Choroid plexus epithelial cell (primary cell): ENCODE measurements at regions not wholly inside any gene's neighbourhood (a gene's known extent, or its start where the extent isn't known, plus 50 kb on each side); places are given as distances from the start of the nearest gene placed in this dataset.

Experiments used
- DNase-seq: peaks from one replicate; pipeline ENCODE4 v3.0.0-alpha.2; 2010; ENCODE audit warnings: low read depth
- H3K4me3 ChIP-seq: 2 replicates; pipeline ENCODE4 v1.5.1; 2011; ENCODE audit warnings: low read depth, mild to moderate bottlenecking, control low read depth, low read length, moderate library complexity
- TF ChIP-seq, protein P1 (sequence below): conservative IDR thresholded peaks from 2 replicates; pipeline ENCODE4 v1.5.1; 2011; ENCODE audit warnings: low read depth, mild to moderate bottlenecking, control low read depth, inconsistent platforms, low read length, moderate library complexity

DNA sequence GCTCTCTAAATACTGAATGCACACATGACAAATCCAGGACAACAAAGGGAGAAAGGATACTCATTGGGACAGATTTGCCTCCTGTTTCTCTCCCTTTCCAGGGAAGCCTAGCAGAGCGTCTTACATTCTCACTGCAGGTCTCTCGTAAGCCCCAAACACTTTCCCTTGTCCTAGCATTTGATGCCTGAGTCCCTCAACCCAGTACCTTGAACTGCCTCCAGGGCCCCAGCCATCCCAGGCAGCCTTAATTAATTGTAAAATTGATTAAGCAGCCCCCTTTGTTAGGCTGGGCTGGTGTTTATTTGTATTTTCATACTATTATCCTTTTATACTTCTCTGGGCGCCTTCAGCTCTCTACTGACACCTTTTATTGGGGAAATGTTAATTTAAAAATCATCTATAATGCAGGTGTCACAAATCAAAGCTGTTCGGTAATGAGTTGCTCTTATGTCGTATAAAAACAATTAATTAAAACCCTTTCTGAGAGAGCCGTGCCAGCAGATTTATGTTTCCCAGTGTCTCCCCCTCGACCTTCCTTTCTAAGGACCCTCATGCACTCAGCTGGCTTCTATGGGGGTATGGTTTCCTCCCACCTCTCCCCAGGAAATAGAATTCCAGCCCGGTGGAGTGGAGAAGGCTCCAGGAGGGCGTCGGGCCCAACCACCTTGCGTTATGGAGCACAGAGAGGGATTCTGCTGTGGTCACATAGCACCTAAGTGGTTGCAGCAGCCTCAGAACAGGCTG lies 243.8 kb downstream of the RPS24 start:
- no peak overlapping the region for H3K4me3 ChIP-seq
- TF ChIP-seq, protein P1, sequence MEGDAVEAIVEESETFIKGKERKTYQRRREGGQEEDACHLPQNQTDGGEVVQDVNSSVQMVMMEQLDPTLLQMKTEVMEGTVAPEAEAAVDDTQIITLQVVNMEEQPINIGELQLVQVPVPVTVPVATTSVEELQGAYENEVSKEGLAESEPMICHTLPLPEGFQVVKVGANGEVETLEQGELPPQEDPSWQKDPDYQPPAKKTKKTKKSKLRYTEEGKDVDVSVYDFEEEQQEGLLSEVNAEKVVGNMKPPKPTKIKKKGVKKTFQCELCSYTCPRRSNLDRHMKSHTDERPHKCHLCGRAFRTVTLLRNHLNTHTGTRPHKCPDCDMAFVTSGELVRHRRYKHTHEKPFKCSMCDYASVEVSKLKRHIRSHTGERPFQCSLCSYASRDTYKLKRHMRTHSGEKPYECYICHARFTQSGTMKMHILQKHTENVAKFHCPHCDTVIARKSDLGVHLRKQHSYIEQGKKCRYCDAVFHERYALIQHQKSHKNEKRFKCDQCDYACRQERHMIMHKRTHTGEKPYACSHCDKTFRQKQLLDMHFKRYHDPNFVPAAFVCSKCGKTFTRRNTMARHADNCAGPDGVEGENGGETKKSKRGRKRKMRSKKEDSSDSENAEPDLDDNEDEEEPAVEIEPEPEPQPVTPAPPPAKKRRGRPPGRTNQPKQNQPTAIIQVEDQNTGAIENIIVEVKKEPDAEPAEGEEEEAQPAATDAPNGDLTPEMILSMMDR: no peak
- no peak for DNase-seq

DNA sequence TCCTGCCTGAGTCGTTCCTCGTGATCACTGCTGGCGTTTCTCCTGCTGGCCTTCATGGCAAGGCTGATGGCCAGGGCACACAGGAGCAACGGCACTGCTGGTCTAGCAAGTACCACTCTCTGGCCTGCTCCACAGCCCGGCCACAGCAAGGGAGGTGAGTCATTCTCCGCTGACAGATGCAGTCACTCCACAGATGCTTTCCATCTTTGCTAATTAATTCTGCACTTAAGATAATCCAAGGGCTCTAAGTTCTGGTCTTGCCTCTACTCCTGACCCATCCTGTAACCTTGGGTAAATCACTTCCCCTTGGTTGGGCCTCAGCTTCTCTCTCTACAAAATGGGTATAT lies 244.4 kb downstream of the RPS24 start:
- H3K4me3 ChIP-seq: no peak overlapping the region
- TF ChIP-seq, protein P1: no peak
- DNase-seq: no peak

DNA sequence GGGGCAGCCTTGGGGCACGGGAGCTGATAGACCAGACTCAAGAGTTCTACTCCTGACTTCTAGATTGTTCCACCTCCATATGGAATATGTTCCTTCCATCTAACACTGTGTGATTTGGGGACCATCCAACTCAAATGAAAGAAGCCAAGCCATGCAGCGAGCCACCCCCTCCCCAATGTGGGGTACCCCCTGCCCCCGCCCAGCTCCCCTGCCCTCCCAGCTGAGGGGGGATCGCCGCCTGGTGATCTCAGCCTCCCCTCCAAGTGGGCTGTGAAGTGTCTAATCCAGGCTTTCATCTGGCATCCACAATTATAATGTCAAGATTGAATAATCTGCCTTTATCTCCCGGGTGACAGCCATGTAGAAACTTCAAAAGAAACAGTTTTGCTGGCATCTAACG lies 246.1 kb downstream of the RPS24 start:
- H3K4me3 ChIP-seq: no peak overlapping the region
- TF ChIP-seq, protein P1: no peak

DNA sequence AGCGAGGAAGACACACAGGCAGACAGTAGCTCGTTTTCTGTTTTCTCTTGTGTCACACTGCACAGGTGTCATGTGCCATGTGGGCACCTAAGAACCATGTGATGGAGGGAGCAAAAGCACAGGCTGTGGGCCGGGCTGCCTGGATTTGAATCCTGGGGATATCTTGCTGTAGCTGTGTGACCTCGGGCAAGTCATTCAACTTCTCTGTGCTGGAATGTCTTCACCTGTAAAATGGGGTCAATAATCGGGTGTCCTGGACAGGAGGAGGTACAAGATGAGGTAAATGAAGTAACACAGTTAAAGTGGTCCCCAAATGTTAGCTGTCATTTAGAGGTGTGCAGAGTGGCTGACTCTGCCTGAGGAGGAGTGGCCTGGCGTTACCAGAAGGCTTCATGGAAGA lies 246.9 kb downstream of the RPS24 start:
- no peak overlapping the region for H3K4me3 ChIP-seq
- DNase-seq: no peak
- TF ChIP-seq, protein P1: no peak

More for the DNA sequence above, 246.1 kb downstream of the RPS24 start:
- no peak for DNase-seq

DNA sequence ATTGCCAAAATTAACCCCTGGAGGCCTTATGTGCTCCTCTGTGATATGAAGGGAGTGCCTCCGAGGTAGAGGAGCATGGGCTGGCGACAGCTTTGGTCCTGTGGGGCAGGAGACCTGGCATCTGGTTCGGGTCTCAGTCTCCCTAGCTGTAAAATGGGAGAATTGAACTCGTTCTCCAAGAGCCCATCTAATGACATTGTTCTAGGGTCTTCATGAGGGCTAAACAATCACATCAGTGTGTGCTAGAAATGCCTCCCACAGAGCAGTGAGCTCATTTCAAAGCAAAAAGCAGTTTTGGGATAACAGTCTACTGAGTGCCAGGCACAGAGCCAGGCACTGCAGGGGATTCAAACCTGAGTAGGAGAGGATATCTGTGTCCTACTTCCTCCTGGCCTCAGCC lies 248.0 kb downstream of the RPS24 start:
- no peak for DNase-seq
- TF ChIP-seq, protein P1: no peak
- no peak overlapping the region for H3K4me3 ChIP-seq

DNA sequence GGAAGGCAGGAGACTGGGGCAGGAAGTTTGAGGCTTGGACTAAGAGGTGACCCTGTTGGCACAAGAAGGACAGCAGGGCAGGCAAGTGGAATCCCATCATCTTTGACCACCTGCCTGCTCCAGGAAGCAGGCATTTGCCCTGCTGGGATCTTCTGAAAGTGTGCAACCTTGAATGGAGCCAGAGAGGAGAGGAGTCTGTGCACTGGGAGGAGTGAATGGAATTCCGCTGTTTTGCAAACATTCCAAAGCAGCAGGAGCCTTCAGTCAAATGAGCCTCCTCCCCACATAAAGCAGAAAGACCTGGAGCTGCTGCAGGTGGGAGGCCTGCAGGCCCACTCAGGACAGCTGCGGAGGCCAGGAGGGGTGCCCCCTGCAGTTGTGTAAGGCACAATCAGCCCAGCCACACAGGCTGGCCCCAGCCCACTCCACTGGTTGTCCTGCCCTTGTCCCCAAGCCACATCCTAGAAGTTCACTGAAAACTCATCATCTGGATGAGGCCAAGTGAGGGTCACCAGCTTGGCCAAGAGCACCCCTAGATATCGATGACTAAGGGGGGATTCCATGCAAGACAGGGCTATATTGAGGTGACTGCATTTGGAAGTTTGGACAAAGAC lies 249.5 kb downstream of the RPS24 start:
- TF ChIP-seq, protein P1: no peak
- no peak overlapping the region for H3K4me3 ChIP-seq

DNA sequence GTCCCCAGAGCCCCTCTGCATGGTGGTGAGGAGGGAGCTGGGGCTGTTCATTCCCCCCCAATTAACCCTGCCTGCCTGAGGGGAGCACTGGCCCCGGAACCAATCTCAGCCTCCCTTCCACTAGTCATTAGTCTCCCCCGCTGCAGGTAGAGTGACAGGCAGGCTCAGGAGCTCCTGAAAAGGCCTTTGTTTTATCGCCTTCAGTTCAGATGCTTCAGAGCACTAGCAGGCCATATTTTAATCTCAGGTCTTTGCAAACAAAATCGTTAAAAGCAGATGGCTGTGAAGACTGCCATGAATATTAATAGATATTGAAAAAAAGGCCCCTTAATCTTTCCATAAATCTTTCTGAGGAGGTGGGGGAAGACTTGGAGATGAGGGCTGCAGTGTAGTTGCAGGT lies 250.7 kb downstream of the RPS24 start:
- DNase-seq: no peak
- H3K4me3 ChIP-seq: no peak overlapping the region
- TF ChIP-seq, protein P1: no peak

More for the DNA sequence above, 249.5 kb downstream of the RPS24 start:
- DNase-seq: peak; percentile 12
